ENCODE measurements at regions not wholly inside any gene's neighbourhood (a gene's known extent, or its start where the extent isn't known, plus 50 kb on each side); places are given as distances from the start of the nearest gene placed in this dataset.

DNA sequence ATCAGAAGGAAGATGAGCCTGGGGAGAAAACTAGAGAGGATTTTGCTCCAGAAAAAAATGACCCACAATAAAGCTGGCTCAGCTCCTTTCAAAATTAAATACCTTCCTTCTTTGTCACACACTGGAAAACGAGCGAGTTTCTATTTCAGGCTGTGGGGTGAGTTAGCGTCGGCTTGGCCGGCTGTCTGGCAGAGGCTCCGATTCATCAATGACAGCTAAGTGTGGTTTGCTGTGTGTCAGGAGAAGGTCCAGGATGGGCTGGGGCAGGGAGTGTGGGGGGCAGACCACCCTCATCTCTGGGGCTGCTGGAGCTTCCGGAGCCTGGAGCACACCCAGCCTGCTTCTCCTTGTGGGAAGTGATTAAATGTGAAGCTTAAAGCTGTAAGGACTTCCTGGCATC is 120.2 kb downstream of the ETS2 start:
- H3K36me3 Mint-ChIP-seq (ENCODE audit: insufficient read depth) = no peaks in the 10 kb centered on the region

DNA sequence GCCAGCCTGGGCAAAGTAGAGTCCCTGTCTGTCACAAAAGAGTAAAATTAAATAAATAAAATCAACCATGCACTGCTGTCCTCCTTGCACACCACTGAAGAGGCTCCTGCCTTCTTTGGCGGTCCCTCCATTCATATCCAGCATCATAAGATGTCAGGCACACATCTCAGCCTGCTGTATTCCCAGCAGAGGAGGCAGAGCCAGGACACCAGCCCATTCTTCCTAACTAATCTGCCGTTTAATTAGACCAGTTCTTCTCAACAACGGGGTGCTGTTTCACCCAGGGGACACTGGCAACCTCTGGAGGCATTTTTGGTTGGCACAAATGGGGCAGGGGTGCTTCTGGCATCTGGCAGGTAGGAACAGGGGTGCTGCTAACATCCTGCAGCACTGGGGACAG is 119.7 kb downstream of the ETS2 start:
- no peaks in the 10 kb centered on the region for H3K36me3 Mint-ChIP-seq (ENCODE audit: insufficient read depth)
- no peak overlapping the region for H3K4me3 Mint-ChIP-seq (ENCODE audit: low read depth)
- peaks cover 5% of the 10 kb centered on the region for H3K4me1 Mint-ChIP-seq (ENCODE audit: low read depth)
- TF ChIP-seq, protein P1, sequence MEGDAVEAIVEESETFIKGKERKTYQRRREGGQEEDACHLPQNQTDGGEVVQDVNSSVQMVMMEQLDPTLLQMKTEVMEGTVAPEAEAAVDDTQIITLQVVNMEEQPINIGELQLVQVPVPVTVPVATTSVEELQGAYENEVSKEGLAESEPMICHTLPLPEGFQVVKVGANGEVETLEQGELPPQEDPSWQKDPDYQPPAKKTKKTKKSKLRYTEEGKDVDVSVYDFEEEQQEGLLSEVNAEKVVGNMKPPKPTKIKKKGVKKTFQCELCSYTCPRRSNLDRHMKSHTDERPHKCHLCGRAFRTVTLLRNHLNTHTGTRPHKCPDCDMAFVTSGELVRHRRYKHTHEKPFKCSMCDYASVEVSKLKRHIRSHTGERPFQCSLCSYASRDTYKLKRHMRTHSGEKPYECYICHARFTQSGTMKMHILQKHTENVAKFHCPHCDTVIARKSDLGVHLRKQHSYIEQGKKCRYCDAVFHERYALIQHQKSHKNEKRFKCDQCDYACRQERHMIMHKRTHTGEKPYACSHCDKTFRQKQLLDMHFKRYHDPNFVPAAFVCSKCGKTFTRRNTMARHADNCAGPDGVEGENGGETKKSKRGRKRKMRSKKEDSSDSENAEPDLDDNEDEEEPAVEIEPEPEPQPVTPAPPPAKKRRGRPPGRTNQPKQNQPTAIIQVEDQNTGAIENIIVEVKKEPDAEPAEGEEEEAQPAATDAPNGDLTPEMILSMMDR (IDR thresholded peaks at IDR 0.05; ENCODE audit: unreplicated experiment) = no peak
- no peak for DNase-seq (ENCODE audit: low spot score, unreplicated experiment)
- H3K9me3 Mint-ChIP-seq (ENCODE audit: low read depth) = peaks cover 7% of the 10 kb centered on the region
- H3K27me3 Mint-ChIP-seq = peaks cover 3% of the 10 kb centered on the region
- H3K27ac Mint-ChIP-seq = no peak overlapping the region

More for the DNA sequence above, 120.2 kb downstream of the ETS2 start:
- Mint-ChIP-seq H3K27me3 (peaks cover 3% of the 10 kb centered on the region), H3K27ac (no peak overlapping the region), H3K9me3 (ENCODE audit: low read depth) (peaks cover 7% of the 10 kb centered on the region), H3K4me1 (ENCODE audit: low read depth) (peaks cover 5% of the 10 kb centered on the region), H3K4me3 (ENCODE audit: low read depth) (no peak overlapping the region)
- TF ChIP-seq, protein P1 (IDR thresholded peaks at IDR 0.05; ENCODE audit: unreplicated experiment) = no peak
- DNase-seq (ENCODE audit: low spot score, unreplicated experiment) = no peak

DNA sequence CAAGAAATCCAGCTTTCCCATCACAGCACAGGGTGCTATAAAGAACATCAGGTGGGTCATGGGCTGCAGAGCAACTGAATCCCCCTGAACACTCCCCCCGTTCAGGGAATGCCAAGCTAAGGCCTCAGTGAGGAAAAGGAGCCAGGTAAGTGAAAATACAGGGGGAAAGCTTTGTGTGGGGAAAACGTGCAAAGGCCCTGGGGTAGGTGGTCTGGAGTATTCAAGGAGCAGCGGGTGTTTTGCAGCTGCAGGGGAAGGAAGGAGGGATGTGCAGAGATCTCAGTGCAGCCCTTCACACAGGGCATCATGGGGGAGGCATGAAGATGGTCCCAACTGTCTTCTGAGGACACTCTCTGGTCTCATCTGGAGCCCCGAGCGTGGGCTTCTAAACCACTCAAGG is 119.2 kb downstream of the ETS2 start:
- TF ChIP-seq, protein P1 (IDR thresholded peaks at IDR 0.05; ENCODE audit: unreplicated experiment) = no peak
- Mint-ChIP-seq H3K4me3 (ENCODE audit: low read depth) (no peak overlapping the region), H3K27me3 (peaks cover 3% of the 10 kb centered on the region), H3K9me3 (ENCODE audit: low read depth) (peaks cover 6% of the 10 kb centered on the region), H3K27ac (no peak overlapping the region), H3K36me3 (ENCODE audit: insufficient read depth) (no peaks in the 10 kb centered on the region), H3K4me1 (ENCODE audit: low read depth) (peaks cover 4% of the 10 kb centered on the region)
- no peak for DNase-seq (ENCODE audit: low spot score, unreplicated experiment)

DNA sequence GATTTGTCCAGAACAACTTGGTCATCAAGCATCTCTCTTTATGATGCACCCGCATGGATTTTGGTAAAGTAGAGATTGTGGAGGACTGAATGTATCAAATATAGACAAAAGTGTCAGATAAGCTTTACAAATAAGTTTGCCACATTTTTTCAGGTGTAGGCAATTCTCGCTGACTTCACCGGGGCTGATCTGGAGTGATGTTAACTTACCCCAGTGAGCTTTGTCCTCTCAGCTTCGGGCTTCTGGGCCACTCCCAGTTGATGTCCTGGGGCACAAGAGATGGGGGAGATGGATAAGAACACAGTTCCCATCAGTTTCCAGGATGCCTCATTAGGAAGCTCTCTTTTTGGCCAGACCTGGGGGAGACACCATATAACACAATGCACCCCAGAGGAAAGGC is 117.7 kb downstream of the ETS2 start:
- Mint-ChIP-seq H3K27me3 (peaks cover 3% of the 10 kb centered on the region), H3K9me3 (ENCODE audit: low read depth) (no peaks in the 10 kb centered on the region), H3K27ac (no peak overlapping the region), H3K4me1 (ENCODE audit: low read depth) (peaks cover 13% of the 10 kb centered on the region), H3K4me3 (ENCODE audit: low read depth) (no peak overlapping the region), H3K36me3 (ENCODE audit: insufficient read depth) (no peaks in the 10 kb centered on the region)
- TF ChIP-seq, protein P1 (IDR thresholded peaks at IDR 0.05; ENCODE audit: unreplicated experiment) = no peak
- no peak for DNase-seq (ENCODE audit: low spot score, unreplicated experiment)

DNA sequence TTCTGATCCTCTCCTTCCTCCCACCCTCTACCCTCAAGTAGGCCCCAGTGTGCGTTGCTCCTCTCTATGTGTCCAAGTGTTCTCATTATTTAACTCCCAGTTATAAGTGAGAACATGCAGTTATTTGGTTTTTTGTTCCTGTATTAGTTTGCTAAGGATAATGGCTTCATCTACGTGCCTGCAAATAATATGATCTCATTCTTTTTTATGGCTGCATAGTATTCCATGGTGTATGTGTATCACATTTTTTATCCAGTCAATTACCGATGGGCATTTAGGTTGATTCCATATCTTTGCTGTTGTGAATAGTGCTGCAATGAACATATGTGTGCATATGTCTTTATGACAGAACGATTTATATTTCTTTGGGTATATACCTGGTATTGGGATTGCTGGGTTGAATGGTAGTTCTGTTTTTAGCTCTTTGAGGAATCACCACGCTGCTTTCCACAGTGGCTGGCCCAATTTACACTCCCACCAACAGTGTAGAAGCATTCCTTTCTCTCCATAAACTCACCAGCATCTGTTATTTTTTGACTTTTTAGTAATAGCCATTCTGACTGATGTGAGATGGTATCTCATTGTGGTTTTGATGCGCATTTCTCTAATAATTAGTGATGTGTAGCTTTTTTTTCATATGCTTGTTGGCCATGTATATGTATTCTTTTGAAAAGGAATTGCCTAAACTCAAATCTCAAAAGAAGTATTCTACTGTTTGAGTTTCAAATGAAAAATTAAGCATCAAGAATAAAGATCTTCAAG is 116.9 kb downstream of the ETS2 start:
- DNase-seq (ENCODE audit: low spot score, unreplicated experiment) = no peak
- Mint-ChIP-seq H3K27me3 (peaks cover 3% of the 10 kb centered on the region), H3K36me3 (ENCODE audit: insufficient read depth) (no peaks in the 10 kb centered on the region), H3K4me1 (ENCODE audit: low read depth) (peaks cover 15% of the 10 kb centered on the region), H3K27ac (no peak overlapping the region), H3K9me3 (ENCODE audit: low read depth) (no peaks in the 10 kb centered on the region), H3K4me3 (ENCODE audit: low read depth) (no peak overlapping the region)
- TF ChIP-seq, protein P1 (IDR thresholded peaks at IDR 0.05; ENCODE audit: unreplicated experiment) = no peak

Measured in progenitor cell of endocrine pancreas (in vitro differentiated cells).